H1 (cell line): ENCODE measurements at regions not wholly inside any gene's neighbourhood (a gene's known extent, or its start where the extent isn't known, plus 50 kb on each side); places are given as distances from the start of the nearest gene placed in this dataset.

Source experiments
- ASH2L ChIP-seq: fragments of 200-600, 300-600 bp; sonication (generic); IDR thresholded peaks from one replicate; pipeline ENCODE4 v1.7.1; 2017; ENCODE audit warnings: low read length
- JUND ChIP-seq: IDR thresholded peaks from 2 replicates; pipeline ENCODE4 v1.6.1; 2011; ENCODE audit warnings: mild to moderate bottlenecking, improper control_type of control experiment, low read length
- KDM1A ChIP-seq: fragments of 200-600, 300-600 bp; sonication (generic); IDR thresholded peaks from 2 replicates; pipeline ENCODE4 v1.7.1; 2016; ENCODE audit warnings: mild to moderate bottlenecking, low read length, borderline replicate concordance
- MAX ChIP-seq: IDR thresholded peaks from 2 replicates; pipeline ENCODE4 v1.6.1; 2012; ENCODE audit warnings: inconsistent platforms
- POU5F1 ChIP-seq: IDR thresholded peaks from 2 replicates; pipeline ENCODE4 v1.6.1; 2011; ENCODE audit warnings: low read depth, mild to moderate bottlenecking, low read length, moderate library complexity
- SIRT6 ChIP-seq: IDR thresholded peaks from one replicate; pipeline ENCODE4 v1.7.1; 2012; ENCODE audit warnings: low read length, inconsistent platforms
- TF ChIP-seq, protein P1 (sequence below), 3 experiments: IDR thresholded peaks; 1 replicate in 2 of 3; 2 replicates in 1 of 3; pipeline versions ENCODE4 v1.5.1 to v1.6.1; 2011; ENCODE audit warnings: low read length in 3 of 3, mild to moderate bottlenecking in 3 of 3, inconsistent platforms in 2 of 3, low read depth in 1 of 3, moderate library complexity in 1 of 3; ENCODE audit not compliant: insufficient read depth in 1 of 3; ENCODE audit errors: control extremely low read depth in 1 of 3

GRCh38 chr5:51566953-51567352 lies 183.7 kb downstream of the ISL1 start:
- TF ChIP-seq SIRT6 (no peak), ASH2L (no peak), MAX (no peak), KDM1A (no peak), JUND (no peak), POU5F1 (no peak)
- TF ChIP-seq, protein P1, sequence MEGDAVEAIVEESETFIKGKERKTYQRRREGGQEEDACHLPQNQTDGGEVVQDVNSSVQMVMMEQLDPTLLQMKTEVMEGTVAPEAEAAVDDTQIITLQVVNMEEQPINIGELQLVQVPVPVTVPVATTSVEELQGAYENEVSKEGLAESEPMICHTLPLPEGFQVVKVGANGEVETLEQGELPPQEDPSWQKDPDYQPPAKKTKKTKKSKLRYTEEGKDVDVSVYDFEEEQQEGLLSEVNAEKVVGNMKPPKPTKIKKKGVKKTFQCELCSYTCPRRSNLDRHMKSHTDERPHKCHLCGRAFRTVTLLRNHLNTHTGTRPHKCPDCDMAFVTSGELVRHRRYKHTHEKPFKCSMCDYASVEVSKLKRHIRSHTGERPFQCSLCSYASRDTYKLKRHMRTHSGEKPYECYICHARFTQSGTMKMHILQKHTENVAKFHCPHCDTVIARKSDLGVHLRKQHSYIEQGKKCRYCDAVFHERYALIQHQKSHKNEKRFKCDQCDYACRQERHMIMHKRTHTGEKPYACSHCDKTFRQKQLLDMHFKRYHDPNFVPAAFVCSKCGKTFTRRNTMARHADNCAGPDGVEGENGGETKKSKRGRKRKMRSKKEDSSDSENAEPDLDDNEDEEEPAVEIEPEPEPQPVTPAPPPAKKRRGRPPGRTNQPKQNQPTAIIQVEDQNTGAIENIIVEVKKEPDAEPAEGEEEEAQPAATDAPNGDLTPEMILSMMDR (IDR thresholded peaks at IDR 0.05; ENCODE audit: control extremely low read depth in 1 of 3, insufficient read depth in 1 of 3, low read depth in 1 of 3, low read length in 3 of 3), result no peak
